ENCODE measurements at regions not wholly inside any gene's neighbourhood (a gene's known extent, or its start where the extent isn't known, plus 50 kb on each side); places are given as distances from the start of the nearest gene placed in this dataset.

DNA sequence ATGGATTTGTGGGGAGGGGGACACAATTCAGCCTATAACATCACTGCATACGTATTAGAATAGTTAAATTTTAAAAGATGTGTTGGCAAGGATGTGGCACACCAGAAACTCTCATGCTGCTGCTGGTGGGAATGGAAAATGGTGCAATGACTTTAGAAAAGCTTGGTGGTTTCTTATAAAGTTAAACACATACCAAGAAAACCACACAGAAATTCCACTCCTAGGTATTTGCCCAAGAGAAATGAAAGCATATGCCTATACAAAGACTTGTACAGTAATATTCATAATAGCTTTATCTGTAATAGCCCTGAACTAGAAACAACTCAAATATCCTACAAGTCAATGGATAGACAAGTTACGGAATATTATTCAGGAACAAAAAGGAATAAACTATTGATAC is 71.3 kb upstream of the PDHA1 start:
- DNase-seq = no peak
- TF ChIP-seq, protein P1, sequence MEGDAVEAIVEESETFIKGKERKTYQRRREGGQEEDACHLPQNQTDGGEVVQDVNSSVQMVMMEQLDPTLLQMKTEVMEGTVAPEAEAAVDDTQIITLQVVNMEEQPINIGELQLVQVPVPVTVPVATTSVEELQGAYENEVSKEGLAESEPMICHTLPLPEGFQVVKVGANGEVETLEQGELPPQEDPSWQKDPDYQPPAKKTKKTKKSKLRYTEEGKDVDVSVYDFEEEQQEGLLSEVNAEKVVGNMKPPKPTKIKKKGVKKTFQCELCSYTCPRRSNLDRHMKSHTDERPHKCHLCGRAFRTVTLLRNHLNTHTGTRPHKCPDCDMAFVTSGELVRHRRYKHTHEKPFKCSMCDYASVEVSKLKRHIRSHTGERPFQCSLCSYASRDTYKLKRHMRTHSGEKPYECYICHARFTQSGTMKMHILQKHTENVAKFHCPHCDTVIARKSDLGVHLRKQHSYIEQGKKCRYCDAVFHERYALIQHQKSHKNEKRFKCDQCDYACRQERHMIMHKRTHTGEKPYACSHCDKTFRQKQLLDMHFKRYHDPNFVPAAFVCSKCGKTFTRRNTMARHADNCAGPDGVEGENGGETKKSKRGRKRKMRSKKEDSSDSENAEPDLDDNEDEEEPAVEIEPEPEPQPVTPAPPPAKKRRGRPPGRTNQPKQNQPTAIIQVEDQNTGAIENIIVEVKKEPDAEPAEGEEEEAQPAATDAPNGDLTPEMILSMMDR (IDR thresholded peaks at IDR 0.05; ENCODE audit: low read depth, low read length) = no peak
- H3K9me3 ChIP-seq (ENCODE audit: severe bottlenecking) = no peaks in the 10 kb centered on the region

DNA sequence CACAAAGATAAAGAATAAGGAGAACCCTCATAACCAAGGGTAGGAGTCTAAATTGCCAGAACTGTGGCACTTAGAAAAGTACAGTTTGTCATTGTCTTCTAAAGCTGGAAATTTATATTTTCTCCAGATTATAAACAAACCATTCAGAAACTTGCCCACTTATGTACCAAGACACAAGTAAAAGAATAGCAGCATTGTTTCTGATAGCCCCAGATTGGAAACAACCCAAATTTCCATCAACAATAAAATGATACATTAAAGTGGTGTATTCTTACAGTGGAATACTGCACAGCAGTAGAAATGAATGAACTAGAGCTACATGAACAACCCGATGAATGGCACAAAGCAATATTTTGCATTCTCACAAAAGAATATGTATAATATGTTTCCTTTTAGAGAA is 63.1 kb upstream of the PDHA1 start:
- H3K9me3 ChIP-seq (ENCODE audit: severe bottlenecking) = no peaks in the 10 kb centered on the region
- H3K36me3 ChIP-seq = no peaks in the 10 kb centered on the region
- DNase-seq = no peak
- H3K27me3 ChIP-seq (ENCODE audit: insufficient read depth, low read depth, severe bottlenecking) = peaks cover 17% of the 10 kb centered on the region
- TF ChIP-seq, protein P1 (IDR thresholded peaks at IDR 0.05; ENCODE audit: low read depth, low read length) = no peak
- H3K27ac ChIP-seq = no peak overlapping the region
- no peak overlapping the region for H3K4me3 ChIP-seq (ENCODE audit: low read depth, low read length)

More for the DNA sequence above, 71.3 kb upstream of the PDHA1 start:
- Histone ChIP-seq H3K4me3 (ENCODE audit: low read depth, low read length) (no peak overlapping the region), H3K27ac (no peak overlapping the region), H3K27me3 (ENCODE audit: insufficient read depth, low read depth, severe bottlenecking) (peaks cover 2% of the 10 kb centered on the region), H3K36me3 (no peaks in the 10 kb centered on the region)

DNA sequence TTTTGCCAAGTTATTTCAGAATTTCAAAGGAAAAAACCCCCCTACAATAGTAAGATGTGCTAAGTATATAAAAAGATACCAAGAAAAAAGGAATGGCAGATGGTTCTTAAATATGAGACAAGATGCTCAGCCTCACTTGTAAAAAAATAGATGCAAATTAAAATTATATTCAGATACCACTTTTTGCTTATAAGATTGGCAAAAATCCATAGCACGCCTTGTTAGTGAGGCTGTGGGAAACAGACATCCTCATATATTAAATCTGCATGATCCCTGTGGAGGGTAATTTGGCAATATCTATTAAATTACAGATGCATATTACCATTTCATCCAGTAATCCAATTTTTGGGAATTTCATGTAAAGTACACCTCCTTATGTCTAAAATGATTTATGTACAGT is 62.5 kb upstream of the PDHA1 start:
- no peaks in the 10 kb centered on the region for H3K36me3 ChIP-seq
- H3K27ac ChIP-seq = no peak overlapping the region
- no peak overlapping the region for H3K4me3 ChIP-seq (ENCODE audit: low read depth, low read length)
- TF ChIP-seq, protein P1 (IDR thresholded peaks at IDR 0.05; ENCODE audit: low read depth, low read length) = no peak
- no peak for DNase-seq
- no peaks in the 10 kb centered on the region for H3K9me3 ChIP-seq (ENCODE audit: severe bottlenecking)
- peaks cover 17% of the 10 kb centered on the region for H3K27me3 ChIP-seq (ENCODE audit: insufficient read depth, low read depth, severe bottlenecking)

DNA sequence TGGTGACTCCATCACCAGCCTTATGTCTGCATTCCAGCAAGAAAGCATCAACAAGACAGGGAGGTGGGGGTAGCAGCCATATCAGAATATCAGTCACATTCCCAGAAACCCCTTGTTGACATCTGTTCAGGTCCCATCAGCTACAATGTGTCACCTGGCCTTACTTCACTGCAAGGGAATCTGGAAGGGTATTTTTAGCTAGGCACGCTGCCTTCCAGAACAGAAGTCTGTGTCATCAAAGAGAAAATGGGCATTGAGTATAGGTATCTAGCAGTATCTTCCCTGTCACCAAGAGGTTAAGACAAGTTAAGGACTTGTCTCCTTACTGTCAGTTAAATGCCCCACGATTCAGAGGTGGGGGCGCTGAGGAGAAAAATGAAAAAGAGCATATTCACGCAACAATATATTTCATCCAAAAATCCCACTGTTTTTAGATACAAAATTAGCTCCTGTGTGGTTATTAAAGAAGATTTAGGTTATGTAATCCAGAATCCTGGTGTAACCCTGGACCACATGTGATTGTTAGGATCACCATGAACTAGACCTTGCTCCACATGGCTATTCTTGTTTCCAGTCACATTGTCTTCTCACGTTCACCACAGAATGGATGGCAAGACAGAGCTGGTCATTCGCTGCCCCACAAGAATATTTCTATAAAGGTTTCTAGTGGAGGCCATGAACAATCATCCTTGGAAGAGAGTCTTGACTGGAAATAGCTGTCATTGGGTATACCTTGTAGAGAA is 60.0 kb upstream of the PDHA1 start:
- no peak overlapping the region for H3K27ac ChIP-seq
- no peak overlapping the region for H3K4me3 ChIP-seq (ENCODE audit: low read depth, low read length)
- no peaks in the 10 kb centered on the region for H3K36me3 ChIP-seq
- H3K27me3 ChIP-seq (ENCODE audit: insufficient read depth, low read depth, severe bottlenecking) = peaks cover 23% of the 10 kb centered on the region
- H3K9me3 ChIP-seq (ENCODE audit: severe bottlenecking) = no peaks in the 10 kb centered on the region
- no peak for DNase-seq
- TF ChIP-seq, protein P1 (IDR thresholded peaks at IDR 0.05; ENCODE audit: low read depth, low read length) = no peak

DNA sequence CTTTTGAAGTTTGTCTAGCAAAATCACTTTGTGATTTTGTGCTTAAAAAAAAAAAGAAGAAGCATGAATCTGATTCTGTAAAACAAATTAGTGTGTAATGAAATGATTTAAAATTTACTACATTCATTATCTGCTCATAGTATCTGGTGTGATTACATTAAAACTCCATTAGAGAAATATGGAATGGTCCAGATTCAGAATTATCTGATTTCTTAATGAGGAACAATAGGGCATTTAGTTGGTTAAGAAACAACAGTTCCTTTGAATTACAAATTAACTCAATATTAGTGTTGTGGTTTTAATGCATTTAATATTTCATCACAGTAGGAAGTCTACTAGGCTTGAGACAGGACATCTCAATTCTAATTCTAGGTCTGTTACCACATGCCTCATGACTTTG is 57.9 kb upstream of the PDHA1 start:
- H3K27me3 ChIP-seq (ENCODE audit: insufficient read depth, low read depth, severe bottlenecking) = peaks cover 39% of the 10 kb centered on the region
- TF ChIP-seq, protein P1 (IDR thresholded peaks at IDR 0.05; ENCODE audit: low read depth, low read length) = no peak
- no peaks in the 10 kb centered on the region for H3K36me3 ChIP-seq
- no peak for DNase-seq
- no peaks in the 10 kb centered on the region for H3K9me3 ChIP-seq (ENCODE audit: severe bottlenecking)
- no peak overlapping the region for H3K4me3 ChIP-seq (ENCODE audit: low read depth, low read length)
- H3K27ac ChIP-seq = no peak overlapping the region

DNA sequence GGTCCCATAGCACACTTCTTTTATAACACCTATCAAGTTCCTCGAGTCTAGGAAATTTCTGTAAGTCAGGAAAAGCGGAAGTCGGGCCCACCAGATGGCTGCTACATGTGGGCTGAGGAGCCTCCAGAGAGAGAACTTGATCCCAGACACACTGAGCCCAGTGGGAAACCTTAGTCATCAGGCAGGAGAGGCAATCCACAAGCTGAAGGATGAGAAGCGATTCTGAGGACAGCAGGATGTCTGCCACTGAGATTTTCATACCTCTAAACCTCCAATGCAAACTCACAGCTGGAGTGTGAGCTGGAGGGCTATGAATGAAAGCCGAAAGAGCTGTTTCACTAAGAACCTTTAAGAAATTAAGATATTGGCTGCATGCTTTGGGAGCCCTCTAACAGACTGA is 52.6 kb upstream of the PDHA1 start:
- H3K27me3 ChIP-seq (ENCODE audit: insufficient read depth, low read depth, severe bottlenecking) = peaks cover 54% of the 10 kb centered on the region
- no peak overlapping the region for H3K27ac ChIP-seq
- TF ChIP-seq, protein P1 (IDR thresholded peaks at IDR 0.05; ENCODE audit: low read depth, low read length) = no peak

More for the DNA sequence above, 52.6 kb upstream of the PDHA1 start:
- Histone ChIP-seq H3K9me3 (ENCODE audit: severe bottlenecking) (no peaks in the 10 kb centered on the region), H3K4me3 (ENCODE audit: low read depth, low read length) (no peak overlapping the region), H3K36me3 (no peaks in the 10 kb centered on the region)
- no peak for DNase-seq

Data from WERI-Rb-1 (cell line).